ENCODE measurements at regions not wholly inside any gene's neighbourhood (a gene's known extent, or its start where the extent isn't known, plus 50 kb on each side); places are given as distances from the start of the nearest gene placed in this dataset.
"Not testable (repeated sequence)": the region's sequence is repeated elsewhere in the genome, so short reads cannot be mapped to it uniquely, and the experiment has no call there.

DNA sequence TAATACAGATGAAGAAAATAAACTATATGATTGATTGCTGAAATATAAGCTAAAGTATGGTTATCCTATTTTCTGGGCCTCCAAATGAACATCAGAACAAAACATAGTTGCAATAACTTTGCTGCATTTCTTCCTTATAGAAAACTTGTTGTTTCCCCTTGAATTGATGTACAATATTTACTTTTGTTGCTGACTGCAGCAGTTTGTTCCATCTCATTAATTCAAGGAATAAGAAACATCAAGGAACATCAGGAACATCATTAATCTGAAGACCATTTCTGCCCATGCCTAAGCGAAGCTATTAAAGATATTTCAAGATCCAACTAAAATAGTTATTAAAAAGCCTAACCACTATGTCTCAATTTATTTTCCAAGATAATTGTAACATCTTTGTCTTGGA, 363.6 kb upstream of the EDIL3 start:
- Histone ChIP-seq H3K4me3 (ENCODE audit: control insufficient read depth in 2 of 3, extremely low read depth in 1 of 3, insufficient read depth in 2 of 3, low read depth in 1 of 3, low read length in 3 of 3) (no peak overlapping the region), H3K9ac (ENCODE audit: control insufficient read depth, extremely low read depth, insufficient read depth, low read length) (no peak overlapping the region), H3K9me1 (ENCODE audit: control insufficient read depth, extremely low read depth, insufficient read depth, low read length) (no peaks in the 10 kb centered on the region), H3K9me3 (ENCODE audit: control insufficient read depth, low read depth, low read length) (no peaks in the 10 kb centered on the region), H3K79me2 (ENCODE audit: control insufficient read depth, insufficient read depth, low read length) (no peaks in the 10 kb centered on the region), H3K27ac (ENCODE audit: control insufficient read depth, insufficient read depth, low read length) (no peak overlapping the region), H3K36me3 (ENCODE audit: control insufficient read depth in 2 of 2, extremely low read depth in 1 of 2, insufficient read depth in 2 of 2, low read length in 2 of 2) (no peaks in the 10 kb centered on the region), H3K4me1 (ENCODE audit: control insufficient read depth, extremely low read depth, insufficient read depth, low read length) (no peaks in the 10 kb centered on the region), H3K27me3 (ENCODE audit: control insufficient read depth, extremely low read depth, insufficient read depth, low read length) (no peaks in the 10 kb centered on the region), H4K20me1 (ENCODE audit: control insufficient read depth, extremely low read depth, insufficient read depth, low read length) (no peaks in the 10 kb centered on the region), H3K4me2 (ENCODE audit: control insufficient read depth, extremely low read depth, insufficient read depth, low read depth, low read length) (no peak overlapping the region), H2AFZ (ENCODE audit: control insufficient read depth, low read length) (no peak overlapping the region)
- FAIRE-seq (no peak), DNase-seq (ENCODE audit: low read depth, low spot score) (no peak)
- TF ChIP-seq EZH2 (IDR thresholded peaks at IDR 0.05; ENCODE audit: low read length): no peak
- TF ChIP-seq, protein P1, sequence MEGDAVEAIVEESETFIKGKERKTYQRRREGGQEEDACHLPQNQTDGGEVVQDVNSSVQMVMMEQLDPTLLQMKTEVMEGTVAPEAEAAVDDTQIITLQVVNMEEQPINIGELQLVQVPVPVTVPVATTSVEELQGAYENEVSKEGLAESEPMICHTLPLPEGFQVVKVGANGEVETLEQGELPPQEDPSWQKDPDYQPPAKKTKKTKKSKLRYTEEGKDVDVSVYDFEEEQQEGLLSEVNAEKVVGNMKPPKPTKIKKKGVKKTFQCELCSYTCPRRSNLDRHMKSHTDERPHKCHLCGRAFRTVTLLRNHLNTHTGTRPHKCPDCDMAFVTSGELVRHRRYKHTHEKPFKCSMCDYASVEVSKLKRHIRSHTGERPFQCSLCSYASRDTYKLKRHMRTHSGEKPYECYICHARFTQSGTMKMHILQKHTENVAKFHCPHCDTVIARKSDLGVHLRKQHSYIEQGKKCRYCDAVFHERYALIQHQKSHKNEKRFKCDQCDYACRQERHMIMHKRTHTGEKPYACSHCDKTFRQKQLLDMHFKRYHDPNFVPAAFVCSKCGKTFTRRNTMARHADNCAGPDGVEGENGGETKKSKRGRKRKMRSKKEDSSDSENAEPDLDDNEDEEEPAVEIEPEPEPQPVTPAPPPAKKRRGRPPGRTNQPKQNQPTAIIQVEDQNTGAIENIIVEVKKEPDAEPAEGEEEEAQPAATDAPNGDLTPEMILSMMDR (optimal IDR thresholded peaks at IDR 0.05 in 1 of 3, IDR thresholded peaks at IDR 0.05 in 1 of 3, conservative IDR thresholded peaks at IDR 0.05 in 1 of 3; ENCODE audit: extremely low read depth in 1 of 3, insufficient read depth in 2 of 3, low read length in 3 of 3): no peak
- dilution Hi-C loops (cut with MboI; ENCODE audit: extremely low pct_ligation_motif_present, low sequenced_read_pairs): no loop called here

GRCh38 chr5:84746280-84746679, 361.6 kb upstream of the EDIL3 start:
- H3K9me1 ChIP-seq (ENCODE audit: control insufficient read depth, extremely low read depth, insufficient read depth, low read length); H3K9me3 ChIP-seq (ENCODE audit: control insufficient read depth, low read depth, low read length); H3K4me3 ChIP-seq (ENCODE audit: control insufficient read depth in 2 of 3, extremely low read depth in 1 of 3, insufficient read depth in 2 of 3, low read depth in 1 of 3, low read length in 3 of 3); H3K9ac ChIP-seq (ENCODE audit: control insufficient read depth, extremely low read depth, insufficient read depth, low read length); H3K36me3 ChIP-seq (ENCODE audit: control insufficient read depth in 2 of 2, extremely low read depth in 1 of 2, insufficient read depth in 2 of 2, low read length in 2 of 2); H3K4me2 ChIP-seq (ENCODE audit: control insufficient read depth, extremely low read depth, insufficient read depth, low read depth, low read length); H4K20me1 ChIP-seq (ENCODE audit: control insufficient read depth, extremely low read depth, insufficient read depth, low read length); H3K27me3 ChIP-seq (ENCODE audit: control insufficient read depth, extremely low read depth, insufficient read depth, low read length); H3K79me2 ChIP-seq (ENCODE audit: control insufficient read depth, insufficient read depth, low read length); H3K4me1 ChIP-seq (ENCODE audit: control insufficient read depth, extremely low read depth, insufficient read depth, low read length); DNase-seq (ENCODE audit: low read depth, low spot score); FAIRE-seq; H2AFZ ChIP-seq (ENCODE audit: control insufficient read depth, low read length); H3K27ac ChIP-seq (ENCODE audit: control insufficient read depth, insufficient read depth, low read length); dilution Hi-C loops (cut with MboI; ENCODE audit: extremely low pct_ligation_motif_present, low sequenced_read_pairs): not testable (repeated sequence)

DNA sequence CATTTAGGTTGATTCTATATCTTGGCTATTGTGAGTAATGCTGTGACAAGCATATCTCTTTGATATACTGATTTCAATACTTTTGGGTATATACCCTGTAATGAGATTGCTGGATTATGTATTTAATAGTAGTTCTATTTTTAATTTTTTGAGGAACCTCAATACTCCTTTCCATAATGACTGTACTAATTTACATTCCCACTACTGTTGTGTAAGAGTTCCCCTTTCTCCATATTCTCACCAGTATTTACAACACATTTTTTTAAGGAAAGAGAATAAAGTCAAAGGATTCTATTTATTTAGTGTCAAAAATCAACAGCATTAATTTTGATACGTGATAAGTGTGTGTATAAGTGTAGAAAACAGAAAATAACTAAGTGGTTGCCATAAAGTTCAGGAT, 356.4 kb upstream of the EDIL3 start:
- H3K4me3 ChIP-seq (ENCODE audit: control insufficient read depth in 2 of 3, extremely low read depth in 1 of 3, insufficient read depth in 2 of 3, low read depth in 1 of 3, low read length in 3 of 3): no peak overlapping the region

More for the DNA sequence above, 356.4 kb upstream of the EDIL3 start:
- Histone ChIP-seq H4K20me1 (ENCODE audit: control insufficient read depth, extremely low read depth, insufficient read depth, low read length) (no peaks in the 10 kb centered on the region), H3K4me1 (ENCODE audit: control insufficient read depth, extremely low read depth, insufficient read depth, low read length) (no peaks in the 10 kb centered on the region), H3K27me3 (ENCODE audit: control insufficient read depth, extremely low read depth, insufficient read depth, low read length) (no peaks in the 10 kb centered on the region), H3K9me3 (ENCODE audit: control insufficient read depth, low read depth, low read length) (no peaks in the 10 kb centered on the region), H3K27ac (ENCODE audit: control insufficient read depth, insufficient read depth, low read length) (no peak overlapping the region), H3K79me2 (ENCODE audit: control insufficient read depth, insufficient read depth, low read length) (no peaks in the 10 kb centered on the region), H2AFZ (ENCODE audit: control insufficient read depth, low read length) (no peak overlapping the region), H3K9ac (ENCODE audit: control insufficient read depth, extremely low read depth, insufficient read depth, low read length) (no peak overlapping the region), H3K4me2 (ENCODE audit: control insufficient read depth, extremely low read depth, insufficient read depth, low read depth, low read length) (no peak overlapping the region), H3K9me1 (ENCODE audit: control insufficient read depth, extremely low read depth, insufficient read depth, low read length) (no peaks in the 10 kb centered on the region), H3K36me3 (ENCODE audit: control insufficient read depth in 2 of 2, extremely low read depth in 1 of 2, insufficient read depth in 2 of 2, low read length in 2 of 2) (no peaks in the 10 kb centered on the region)
- FAIRE-seq (no peak), DNase-seq (ENCODE audit: low read depth, low spot score) (no peak)
- no peak for TF ChIP-seq EZH2 (IDR thresholded peaks at IDR 0.05; ENCODE audit: low read length)
- TF ChIP-seq, protein P1 (optimal IDR thresholded peaks at IDR 0.05 in 1 of 3, IDR thresholded peaks at IDR 0.05 in 1 of 3, conservative IDR thresholded peaks at IDR 0.05 in 1 of 3; ENCODE audit: extremely low read depth in 1 of 3, insufficient read depth in 2 of 3, low read length in 3 of 3): no peak
- dilution Hi-C loops (cut with MboI; ENCODE audit: extremely low pct_ligation_motif_present, low sequenced_read_pairs): no loop called here
